AG09319 (cell line): ENCODE measurements at regions not wholly inside any gene's neighbourhood (a gene's known extent, or its start where the extent isn't known, plus 50 kb on each side); places are given as distances from the start of the nearest gene placed in this dataset.

Experiments
- DNase-seq: peaks from one replicate; pipeline ENCODE4 v3.0.0-alpha.2; 2010; ENCODE audit warnings: low read depth; ENCODE audit errors: extremely low read depth
- TF ChIP-seq, protein P1 (sequence below): IDR thresholded peaks from 2 replicates; pipeline ENCODE4 v1.5.1; 2011; ENCODE audit warnings: low read depth, mild to moderate bottlenecking, inconsistent platforms, low read length, moderate library complexity

GRCh38 chr4:106835919-106836318 is 200.2 kb downstream of the DKK2 start:
- no peak for DNase-seq

DNA sequence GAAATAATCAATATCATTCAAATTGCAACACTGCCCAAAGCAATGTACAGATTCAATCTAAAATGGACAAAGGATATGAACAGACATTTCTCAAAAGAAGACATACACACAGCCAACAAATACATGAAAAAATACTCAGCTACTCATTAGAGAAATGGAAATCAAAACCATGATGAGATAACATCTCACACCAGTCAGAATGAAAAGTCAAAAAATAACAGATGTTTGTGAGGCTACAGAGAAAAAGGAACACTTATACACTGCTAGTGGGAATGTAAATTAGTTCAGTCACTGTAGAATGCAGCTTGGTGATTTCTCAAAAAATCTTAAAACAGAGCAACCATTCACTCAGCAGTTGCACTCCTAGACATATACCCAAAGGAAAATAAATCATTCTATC is 205.2 kb downstream of the DKK2 start:
- DNase-seq: no peak
- TF ChIP-seq, protein P1, sequence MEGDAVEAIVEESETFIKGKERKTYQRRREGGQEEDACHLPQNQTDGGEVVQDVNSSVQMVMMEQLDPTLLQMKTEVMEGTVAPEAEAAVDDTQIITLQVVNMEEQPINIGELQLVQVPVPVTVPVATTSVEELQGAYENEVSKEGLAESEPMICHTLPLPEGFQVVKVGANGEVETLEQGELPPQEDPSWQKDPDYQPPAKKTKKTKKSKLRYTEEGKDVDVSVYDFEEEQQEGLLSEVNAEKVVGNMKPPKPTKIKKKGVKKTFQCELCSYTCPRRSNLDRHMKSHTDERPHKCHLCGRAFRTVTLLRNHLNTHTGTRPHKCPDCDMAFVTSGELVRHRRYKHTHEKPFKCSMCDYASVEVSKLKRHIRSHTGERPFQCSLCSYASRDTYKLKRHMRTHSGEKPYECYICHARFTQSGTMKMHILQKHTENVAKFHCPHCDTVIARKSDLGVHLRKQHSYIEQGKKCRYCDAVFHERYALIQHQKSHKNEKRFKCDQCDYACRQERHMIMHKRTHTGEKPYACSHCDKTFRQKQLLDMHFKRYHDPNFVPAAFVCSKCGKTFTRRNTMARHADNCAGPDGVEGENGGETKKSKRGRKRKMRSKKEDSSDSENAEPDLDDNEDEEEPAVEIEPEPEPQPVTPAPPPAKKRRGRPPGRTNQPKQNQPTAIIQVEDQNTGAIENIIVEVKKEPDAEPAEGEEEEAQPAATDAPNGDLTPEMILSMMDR: no peak

More at GRCh38 chr4:106835919-106836318, 200.2 kb downstream of the DKK2 start:
- TF ChIP-seq, protein P1: no peak

DNA sequence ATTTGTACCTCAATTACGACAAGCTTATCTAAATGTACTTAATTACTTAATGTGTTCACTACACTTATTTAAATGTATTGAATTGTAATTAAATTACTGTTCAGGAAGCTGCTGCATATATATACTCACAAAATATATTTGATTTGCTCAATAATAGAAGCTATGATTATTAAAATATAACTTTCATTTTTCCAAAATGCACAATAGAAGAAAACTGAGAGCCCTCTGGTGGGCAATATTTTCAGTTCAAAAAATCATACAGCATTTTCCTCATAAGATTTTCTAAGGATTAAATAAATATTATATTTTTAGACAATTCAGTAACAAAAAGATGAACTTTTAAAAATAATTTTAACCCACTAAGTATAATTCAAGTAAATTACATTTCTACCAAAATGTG is 217.3 kb downstream of the DKK2 start:
- TF ChIP-seq, protein P1: peak; percentile 26
- no peak for DNase-seq

GRCh38 chr4:106816496-106816895 is 219.6 kb downstream of the DKK2 start:
- no peak for DNase-seq
- TF ChIP-seq, protein P1: no peak

GRCh38 chr4:106810122-106810521 is 226.0 kb downstream of the DKK2 start:
- TF ChIP-seq, protein P1: no peak
- no peak for DNase-seq

- TF ChIP-seq, protein P1: peak; percentile 56
- peak; percentile 34 for DNase-seq
Observed at GRCh38 chr4:106809076-106809475, 227.0 kb downstream of the DKK2 start.

DNA sequence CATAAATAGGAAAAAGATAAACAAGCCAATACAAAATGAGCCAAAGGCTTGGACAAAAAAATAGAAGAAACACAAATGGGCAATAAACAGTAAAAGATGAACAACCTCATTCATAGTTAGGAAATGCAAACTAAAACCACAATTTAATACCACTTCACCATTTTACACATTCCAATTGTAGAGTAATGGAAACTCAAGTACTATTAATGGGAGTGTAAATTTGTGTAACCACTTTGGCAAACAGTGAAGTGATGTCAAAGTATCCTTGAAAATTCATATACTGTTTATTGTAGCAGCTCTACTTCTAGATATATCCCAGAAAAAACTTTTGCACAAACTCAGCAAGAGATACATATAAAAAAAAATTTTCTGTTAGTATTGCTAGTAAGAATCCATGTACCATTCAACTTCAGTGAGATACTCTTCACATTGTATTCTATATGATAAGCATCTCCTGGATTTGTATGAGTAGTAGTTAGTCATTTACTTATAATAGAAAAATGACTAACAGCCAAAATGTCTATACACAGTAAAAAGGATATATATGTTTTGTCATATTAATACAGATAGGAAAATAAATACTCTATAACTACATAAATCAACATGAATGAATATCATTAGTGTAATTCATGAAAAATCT is 229.8 kb downstream of the DKK2 start:
- DNase-seq: no peak
- TF ChIP-seq, protein P1: no peak
